G401 (cell line): ENCODE measurements at regions not wholly inside any gene's neighbourhood (a gene's known extent, or its start where the extent isn't known, plus 50 kb on each side); places are given as distances from the start of the nearest gene placed in this dataset.

ENCODE experiments used
- DNase-seq: peaks from one replicate; pipeline ENCODE4 v3.0.0-alpha.2; 2015; ENCODE audit warnings: low spot score
- in situ Hi-C: cut with HindIII; loops from 2 replicates; pipeline ENCODE4 v1.10.0; 2016; ENCODE audit warnings: low sequenced_read_pairs, mixed read lengths

DNA sequence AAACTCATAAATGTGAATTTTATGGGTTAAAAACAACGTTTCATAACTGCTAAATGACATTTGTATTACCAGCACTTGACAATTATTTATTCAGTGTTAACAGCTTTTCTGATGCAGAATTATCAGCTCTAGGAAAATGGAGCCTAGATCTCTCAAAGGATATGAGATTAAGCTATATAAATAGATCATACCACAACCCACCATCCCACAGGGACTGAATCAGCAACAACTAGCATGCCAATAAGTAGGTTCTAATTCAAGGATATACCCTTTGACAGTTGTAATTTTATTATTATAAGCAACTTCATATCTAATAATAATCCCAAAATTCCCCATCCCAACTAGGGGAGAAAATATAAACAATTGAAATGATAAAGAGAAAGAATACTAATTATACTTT, 275.4 kb upstream of the RGS18 start:
- in situ Hi-C loops, result no loop called here
- DNase-seq, result no peak

DNA sequence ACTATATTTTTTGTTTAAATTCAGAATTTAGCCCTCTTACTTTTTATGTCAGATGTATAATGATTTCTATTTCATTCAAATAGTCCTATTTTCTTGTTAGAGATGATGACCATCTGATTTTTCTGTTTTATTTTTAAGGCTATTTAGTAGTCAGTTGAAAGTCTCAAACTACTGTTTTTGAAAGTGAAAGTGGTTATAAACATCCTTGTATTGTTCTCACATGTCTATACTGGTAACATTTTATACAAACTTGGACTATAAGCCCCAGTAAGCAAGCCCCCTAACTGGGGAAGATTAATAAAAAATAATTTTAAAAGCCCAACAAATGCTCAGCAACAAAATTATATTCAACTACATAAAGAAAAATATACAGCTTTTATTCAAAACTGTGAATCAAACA, 271.3 kb upstream of the RGS18 start:
- in situ Hi-C loops, result no loop called here
- no peak for DNase-seq

DNA sequence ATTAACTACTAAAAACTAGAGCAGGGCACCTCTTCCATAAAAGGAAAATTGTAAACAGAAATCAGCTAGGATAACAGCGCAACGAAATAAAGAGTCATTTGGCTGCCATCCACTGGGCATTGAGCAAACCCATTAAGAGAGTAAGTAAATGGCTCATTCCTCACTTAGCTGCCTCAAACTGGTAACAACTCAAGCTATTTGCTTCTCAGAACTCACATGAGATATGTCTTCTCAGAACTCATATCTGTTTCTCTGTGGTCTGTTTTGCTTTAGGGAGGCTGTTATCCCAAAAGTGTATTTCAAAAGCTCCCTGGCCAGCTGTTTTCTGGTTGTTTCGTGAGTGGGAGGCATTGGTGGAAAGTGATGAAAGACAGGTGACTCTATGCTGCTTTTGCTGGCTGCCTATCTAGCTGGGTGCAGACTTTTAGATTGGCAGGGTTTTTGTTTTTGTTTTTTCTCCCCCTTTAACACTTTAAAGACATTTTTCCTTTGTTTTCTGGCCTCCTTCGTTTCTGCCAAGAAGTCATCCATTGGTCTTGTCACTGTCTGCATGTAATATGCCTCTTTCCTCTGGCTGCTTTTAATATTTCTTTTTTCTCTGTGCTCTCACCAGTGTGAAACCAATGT, 269.2 kb upstream of the RGS18 start:
- in situ Hi-C loops, result no loop called here

DNA sequence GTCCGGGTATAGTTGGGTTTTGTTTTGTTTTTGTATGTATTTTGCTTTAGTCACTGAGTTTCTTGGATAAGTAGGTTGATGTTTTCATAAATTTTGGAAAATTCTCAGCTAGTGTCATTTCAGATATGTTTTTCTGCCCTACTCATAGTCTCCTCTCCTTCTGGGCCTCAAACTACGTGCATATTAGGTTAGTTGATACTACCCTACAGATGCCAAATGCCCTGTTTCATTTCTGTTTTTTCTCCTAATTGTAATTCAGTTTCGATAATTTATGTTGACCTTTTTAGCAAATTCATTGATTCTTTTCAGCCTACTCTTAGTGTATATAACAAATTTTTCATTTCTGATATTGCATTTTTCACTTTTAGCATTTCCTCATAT, 268.6 kb upstream of the RGS18 start:
- DNase-seq, result no peak
- in situ Hi-C loops, result no loop called here

More for the DNA sequence above, 269.2 kb upstream of the RGS18 start:
- DNase-seq, result no peak

DNA sequence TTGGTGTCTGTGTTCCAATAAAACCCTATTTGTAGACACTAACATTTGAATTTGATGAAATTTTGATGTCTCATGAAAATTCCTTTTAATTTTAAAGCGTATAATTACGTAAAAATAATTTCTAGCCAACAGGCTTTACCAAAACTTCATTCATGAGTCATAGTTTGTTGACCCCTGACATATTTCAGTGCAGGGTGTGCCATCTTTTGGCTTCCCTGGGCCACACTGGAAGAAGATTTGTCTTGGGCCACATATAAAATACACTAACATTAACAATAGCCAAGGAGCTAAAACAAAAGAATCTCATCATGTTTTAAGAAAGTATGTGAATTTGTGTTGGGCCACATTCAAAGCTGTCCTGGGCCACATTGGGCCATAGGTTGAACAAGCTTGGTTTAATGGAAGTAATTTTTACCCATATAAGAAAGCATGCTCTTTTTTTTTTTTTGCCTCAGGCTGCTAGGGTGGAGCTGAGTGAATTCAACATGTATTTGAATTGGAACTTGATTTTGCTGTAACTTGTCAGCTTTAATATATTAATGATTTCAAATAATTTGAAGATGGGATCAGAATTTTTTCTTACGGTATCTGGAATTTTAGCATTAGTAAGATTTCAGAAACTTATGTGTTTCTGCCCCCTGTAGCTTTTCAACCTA, 267.7 kb upstream of the RGS18 start:
- DNase-seq, result no peak
- in situ Hi-C loops, result no loop called here

DNA sequence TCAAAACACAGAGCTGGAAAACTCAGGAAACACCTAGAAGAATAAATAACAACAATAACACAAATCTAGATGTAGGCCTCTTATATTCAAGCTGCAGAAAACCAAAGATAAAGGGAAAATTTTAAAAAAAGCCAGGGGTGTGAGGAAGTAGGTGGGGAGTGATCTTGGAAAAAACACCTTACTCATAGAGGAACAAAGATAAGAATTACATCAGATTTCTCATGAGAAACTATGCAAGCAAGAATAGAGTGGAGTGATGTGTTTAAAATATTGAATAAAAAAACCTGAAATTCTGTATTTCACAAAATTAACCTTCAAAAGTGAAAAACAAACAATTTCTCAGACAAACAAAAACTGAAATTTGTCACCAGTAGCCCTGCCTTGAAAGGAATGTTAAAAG, 265.5 kb upstream of the RGS18 start:
- in situ Hi-C loops, result no loop called here
- DNase-seq, result no peak

DNA sequence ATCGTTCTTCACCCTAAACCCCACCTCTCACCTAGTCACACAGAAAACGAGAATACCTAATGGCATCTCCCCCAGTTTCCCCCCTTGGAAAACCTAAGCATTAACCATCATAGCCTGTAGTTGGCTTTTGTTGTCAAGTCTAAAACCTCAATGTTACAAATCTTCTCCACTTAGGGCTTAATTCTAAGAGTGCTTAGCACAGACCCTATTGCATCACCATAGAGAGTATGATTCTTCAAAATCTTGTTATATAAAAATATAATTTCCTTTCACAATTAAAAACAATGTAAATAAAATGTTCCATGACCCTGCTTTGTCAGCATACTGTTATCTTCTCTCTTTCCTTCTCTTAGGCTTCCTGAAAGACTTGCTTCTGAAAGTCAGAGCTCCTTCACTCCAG, 263.2 kb upstream of the RGS18 start:
- no peak for DNase-seq
- in situ Hi-C loops, result no loop called here

DNA sequence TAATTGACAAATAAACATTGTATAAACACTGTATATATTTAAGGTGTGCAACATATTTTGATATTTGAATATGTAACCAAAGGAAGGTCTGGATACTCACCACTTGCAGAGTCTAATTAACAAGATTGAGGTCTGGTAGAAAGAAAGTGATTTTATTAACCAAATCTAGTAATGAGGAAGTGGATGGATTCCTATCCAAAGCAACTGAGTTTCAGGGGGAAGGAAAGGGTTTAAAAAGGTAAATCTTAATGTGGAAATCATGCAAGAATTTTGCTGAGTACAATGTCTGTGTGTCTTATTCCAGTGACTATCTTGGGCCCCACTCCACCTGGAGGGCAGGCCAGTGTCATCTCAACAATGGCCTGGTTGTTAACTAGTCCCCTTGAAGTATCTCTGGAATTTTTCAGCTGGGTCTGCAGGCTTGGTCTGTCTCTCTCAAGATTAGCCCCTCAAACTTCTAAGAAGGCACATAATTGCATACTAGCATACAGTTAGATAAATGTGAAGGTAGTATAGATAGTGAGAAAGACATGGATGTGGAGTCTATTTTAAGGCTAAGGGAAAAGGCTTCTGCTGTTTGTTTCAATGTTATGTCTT, 262.7 kb upstream of the RGS18 start:
- in situ Hi-C loops, result no loop called here
- DNase-seq, result no peak

DNA sequence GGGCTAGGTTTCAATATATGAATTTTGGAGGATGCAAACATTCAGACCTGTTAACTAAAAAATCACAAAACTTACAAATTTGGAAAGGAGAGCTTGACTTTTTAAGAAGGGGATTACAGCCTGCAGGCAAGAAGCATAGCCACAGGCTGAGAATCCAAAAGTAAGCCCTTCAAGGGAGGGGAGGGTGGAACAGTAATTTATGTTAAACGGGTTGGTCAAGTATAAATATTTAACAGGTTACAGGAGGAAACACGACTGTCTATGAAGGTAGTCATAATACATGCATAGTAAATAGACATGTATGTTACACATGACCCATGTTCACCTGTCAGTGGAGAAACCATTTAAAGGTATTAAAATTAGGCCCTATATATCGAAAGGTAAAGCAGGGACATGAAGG, 261.1 kb upstream of the RGS18 start:
- in situ Hi-C loops, result no loop called here
- no peak for DNase-seq

DNA sequence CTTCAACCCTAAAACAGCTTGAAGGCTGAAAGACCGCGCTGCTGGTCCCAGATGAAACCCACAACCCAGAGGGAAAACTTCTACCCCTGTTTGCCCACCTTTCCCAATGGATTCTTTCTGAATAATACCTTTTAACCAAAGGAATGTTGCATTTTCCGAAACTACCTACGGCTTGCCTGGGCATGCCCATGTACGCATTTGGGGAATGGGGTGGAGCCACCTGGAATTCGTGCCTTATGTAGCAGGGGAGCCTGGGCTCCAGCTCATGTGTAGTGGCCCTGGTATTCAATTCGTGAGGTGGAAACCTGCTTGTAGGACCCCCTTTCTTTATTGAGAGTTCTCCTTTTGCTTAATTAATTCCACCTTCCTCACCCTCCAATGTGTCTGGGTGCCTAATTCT, 256.6 kb upstream of the RGS18 start:
- DNase-seq, result no peak
- in situ Hi-C loops, result no loop called here

DNA sequence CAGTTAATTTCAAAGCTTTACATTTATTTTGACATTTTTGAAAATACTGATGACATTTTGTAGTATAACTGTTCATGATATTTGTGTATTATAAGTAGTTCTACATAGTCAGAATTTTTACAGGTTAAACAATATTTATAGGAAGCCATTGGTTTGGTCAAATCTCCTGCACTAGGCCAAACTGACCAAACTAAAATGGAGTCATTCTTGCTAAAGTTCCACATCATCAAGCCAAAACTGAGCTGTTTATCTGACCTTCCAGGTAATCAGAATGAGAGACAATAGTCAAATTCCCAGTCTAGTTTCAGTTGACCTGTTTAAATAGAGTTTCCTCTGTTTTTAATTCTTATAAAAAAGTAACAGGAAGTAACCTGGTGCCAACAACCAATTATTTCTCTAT, 253.3 kb upstream of the RGS18 start:
- in situ Hi-C loops, result no loop called here
- no peak for DNase-seq

DNA sequence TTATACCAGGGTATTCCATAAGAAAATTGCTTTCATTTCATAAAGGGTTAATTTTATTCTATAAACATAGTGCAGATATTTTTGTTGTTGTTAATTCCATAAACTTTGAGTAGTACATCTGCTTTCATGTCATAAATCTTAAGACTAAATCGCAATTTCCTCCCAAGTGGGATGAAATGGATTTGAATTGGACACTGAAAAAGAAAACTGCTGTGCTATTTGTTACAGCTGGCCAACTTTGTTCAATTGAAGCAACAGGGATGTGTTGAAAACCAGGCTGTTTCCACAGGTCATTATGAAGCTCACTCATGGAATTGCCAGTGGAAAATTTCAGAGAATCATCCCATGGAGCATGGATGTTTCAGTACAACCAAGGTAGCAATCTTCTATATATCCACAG, 252.5 kb upstream of the RGS18 start:
- DNase-seq, result no peak

DNA sequence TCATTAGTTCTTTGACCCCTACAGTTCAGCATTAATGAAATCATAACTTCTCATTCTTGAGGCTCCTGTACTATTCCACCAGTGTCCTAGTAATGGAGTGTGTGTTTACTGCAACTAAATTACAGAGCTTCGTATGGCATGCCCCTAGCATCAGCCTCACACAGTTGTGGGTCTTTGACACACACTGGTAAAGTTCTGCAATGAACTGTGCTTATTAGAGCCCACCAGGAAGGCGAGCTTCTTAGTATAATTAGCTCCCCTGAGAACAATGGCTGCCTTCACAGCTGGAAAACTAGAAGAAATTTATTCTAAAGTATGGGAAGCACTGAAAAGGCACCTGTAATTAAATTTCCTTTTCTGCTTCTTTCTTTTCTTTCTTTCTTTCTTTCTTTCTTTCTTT, 251.1 kb upstream of the RGS18 start:
- no peak for DNase-seq
- in situ Hi-C loops, result no loop called here

More for the DNA sequence above, 252.5 kb upstream of the RGS18 start:
- in situ Hi-C loops, result no loop called here

DNA sequence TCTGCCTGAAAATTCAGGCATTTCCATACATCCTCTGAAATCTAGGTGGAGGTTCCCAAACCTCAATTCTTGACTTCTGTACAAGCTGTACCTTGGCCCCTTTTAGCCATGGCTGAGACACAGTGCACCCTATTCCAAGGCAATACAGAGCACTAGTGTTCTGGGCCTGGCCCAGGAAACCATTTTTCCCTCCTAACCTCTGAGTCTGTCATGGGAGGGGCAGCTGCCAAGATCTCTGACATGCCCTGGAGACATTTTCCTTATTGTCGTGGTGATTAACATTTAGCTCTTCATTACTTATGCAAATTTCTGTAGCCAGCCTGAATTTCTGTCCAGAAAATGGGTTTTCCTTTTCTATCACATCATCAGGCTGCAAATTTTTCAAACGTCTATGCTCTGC, 248.0 kb upstream of the RGS18 start:
- DNase-seq, result no peak
- in situ Hi-C loops, result no loop called here

DNA sequence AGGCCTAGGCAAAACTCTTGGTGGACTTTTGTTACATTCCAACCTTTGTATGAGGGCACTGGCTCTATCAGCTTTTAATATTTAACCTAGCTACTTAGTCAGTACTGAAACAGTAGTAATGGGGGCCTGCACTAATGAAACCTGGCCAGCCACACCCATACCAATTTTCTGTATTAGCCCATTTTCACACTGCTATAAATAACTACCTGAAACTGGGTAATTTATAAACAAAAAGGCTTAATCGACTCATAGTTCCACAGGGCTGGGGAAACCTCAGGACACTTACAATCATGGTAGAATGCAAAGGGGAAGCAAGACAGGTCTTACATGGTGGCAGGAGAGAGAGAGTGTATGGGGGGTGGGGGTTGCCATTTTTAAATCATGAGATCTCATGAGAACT, 245.7 kb upstream of the RGS18 start:
- in situ Hi-C loops, result no loop called here
- no peak for DNase-seq

DNA sequence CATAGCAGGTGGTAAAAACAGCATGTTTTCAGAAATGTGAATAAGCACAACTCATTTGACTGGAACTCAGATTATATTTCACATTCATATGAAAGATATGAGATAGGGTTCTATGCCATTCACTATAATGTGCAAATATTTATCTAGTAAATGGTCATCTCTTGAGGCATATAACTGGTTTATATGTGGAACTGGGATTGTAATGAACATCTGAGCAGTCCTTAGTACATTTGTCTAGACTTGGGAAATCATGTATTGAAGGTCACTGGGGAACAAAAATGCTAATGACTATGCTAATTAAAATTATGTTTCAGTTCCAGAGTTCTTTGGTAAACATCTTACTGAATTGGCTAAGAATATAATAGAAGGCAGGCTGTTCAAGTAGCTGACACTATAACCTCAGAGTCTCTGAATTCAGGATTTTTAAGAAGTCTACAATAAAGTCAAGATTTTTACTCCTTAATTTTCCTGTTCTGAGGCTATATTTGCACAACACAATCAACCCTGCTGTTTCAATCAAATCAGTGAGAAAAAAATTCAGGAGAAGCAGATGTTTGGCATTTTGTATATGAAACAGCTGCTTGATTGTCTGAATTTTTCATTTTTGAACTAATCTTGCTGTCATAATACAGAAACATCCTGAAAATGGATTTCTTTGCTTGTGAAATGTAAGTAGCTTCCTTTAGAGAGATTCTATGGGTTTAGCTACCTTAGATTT, 244.8 kb upstream of the RGS18 start:
- in situ Hi-C loops, result no loop called here
- no peak for DNase-seq

DNA sequence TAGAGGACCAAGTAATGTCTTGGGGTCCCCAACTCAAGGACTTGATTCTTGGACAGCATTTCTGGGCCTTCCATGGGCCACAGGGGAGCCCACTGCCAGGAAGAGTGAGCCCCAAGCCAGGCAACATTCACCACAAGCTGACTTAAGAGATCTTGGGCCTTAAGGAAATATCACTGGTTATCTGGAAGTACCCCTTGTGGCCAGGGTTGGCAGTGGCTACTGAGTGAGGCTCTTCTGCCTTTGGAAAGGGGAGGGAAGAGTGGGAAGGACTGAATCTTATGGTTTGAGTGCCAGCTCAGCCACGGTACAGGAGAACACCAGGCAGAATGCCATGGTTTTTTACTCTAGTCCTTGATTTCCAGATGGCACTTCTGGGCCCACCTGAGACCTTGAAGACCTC, 228.9 kb upstream of the RGS18 start:
- no peak for DNase-seq
- in situ Hi-C loops, result no loop called here

DNA sequence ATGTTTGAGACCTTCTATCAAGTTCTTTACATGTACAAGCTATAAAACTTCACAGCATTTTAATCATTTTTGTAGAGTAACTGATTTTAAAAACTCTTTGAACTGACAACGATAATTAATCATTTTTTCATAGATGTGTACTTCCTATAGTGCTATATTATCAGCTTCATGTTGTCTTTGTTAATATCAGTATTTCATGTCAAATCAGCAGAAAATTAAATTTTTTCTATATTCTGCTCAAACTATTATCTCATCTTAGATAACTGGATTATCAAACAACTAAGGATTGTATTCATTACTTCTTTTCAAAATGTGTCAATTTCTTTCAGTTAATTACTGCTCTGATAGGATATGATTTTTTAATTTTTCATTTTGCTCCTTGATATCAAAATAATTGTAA, 214.6 kb upstream of the RGS18 start:
- in situ Hi-C loops, result no loop called here
- DNase-seq, result no peak

DNA sequence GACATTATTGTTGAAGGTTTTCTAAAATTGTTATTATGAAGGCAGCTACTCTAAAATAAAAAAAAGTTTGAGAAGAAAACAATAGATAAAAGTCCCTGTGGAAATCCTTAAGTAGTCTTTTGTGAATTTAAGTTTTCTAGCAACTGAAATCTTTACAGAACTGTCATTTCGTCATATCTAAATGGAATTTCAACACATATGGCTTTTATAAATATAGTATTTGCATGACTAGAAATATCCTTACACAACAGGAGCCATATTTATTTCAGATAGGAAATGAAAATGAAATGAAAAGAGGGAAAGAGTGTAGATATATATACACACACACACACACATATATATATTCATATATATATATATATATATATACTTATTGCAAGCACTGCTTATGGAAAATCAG, 204.7 kb upstream of the RGS18 start:
- in situ Hi-C loops, result no loop called here
- no peak for DNase-seq

DNA sequence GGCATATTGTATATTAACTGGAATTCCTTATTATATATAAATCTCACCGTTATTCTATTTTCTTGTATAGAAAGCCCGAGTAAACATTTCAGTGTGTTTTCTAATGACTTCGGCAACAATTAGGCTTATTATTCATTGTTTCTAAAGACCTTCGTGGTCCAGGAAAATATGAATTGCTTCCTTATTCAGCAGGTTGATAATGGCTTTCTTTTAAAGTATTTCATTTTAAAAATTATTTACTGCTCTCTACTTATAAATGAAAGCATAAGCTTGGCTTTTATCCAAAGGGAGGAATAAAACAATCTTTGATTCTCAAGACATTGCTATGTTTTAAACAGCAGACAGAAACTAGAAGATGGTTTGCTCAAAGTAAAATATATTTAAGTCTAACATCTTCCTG, 198.4 kb upstream of the RGS18 start:
- in situ Hi-C loops, result no loop called here
- DNase-seq, result no peak

DNA sequence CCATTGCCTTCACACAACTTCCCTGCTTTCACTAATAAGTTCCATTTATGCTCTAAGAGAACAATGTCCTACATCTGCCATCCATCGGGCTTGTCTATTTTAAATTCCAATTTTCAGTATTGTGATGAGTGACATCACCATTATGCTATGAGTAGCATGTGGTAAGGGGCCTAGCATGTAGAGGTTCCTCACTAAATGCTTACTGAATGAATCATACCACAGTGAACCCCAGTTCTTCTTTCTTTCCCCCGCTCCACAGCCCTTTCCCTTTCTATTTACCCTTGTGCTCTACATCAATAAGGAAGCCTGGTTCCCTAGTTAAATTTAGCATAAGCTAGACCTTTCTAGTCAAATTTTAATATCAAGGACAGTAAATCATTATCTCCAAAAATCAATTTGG, 195.0 kb upstream of the RGS18 start:
- in situ Hi-C loops, result no loop called here
- no peak for DNase-seq
